Cardiac muscle cell (in vitro differentiated cells and primary cell): ENCODE measurements at regions not wholly inside any gene's neighbourhood (a gene's known extent, or its start where the extent isn't known, plus 50 kb on each side); places are given as distances from the start of the nearest gene placed in this dataset.
"Not testable (repeated sequence)": the region's sequence is repeated elsewhere in the genome, so short reads cannot be mapped to it uniquely, and the experiment has no call there.

Experiments
- DNase-seq, 2 donors: peaks; one replicate each; pipeline versions ENCODE4 v3.0.0 to v3.0.0-alpha.2; 2010 to 2017; ENCODE audit warnings: low read depth in 1 of 2, low spot score in 1 of 2
- H3K27ac ChIP-seq: fragments of 200-600 bp; sonication (generic); 2 replicates; pipeline ENCODE4 v1.5.1; 2016
- H3K27me3 ChIP-seq: fragments of 200-600 bp; sonication (generic); 2 replicates; pipeline ENCODE4 v1.6.0; 2016; ENCODE audit warnings: control low read depth
- H3K36me3 ChIP-seq: fragments of 200-600 bp; sonication (generic); 2 replicates; pipeline ENCODE4 v1.5.1; 2016; ENCODE audit warnings: control low read depth
- H3K4me1 ChIP-seq: fragments of 200-600 bp; sonication (generic); 2 replicates; pipeline ENCODE4 v1.8.1; 2017; ENCODE audit warnings: low read depth, mild to moderate bottlenecking, mixed run types
- H3K4me3 ChIP-seq: fragments of 200-600 bp; sonication (generic); 2 replicates; pipeline ENCODE4 v1.5.1; 2016; ENCODE audit warnings: mild to moderate bottlenecking
- H3K9me3 ChIP-seq: fragments of 200-600 bp; sonication (generic); 2 replicates; pipeline ENCODE4 v1.5.1; 2017; ENCODE audit warnings: low read depth, mild to moderate bottlenecking, control low read depth
- TF ChIP-seq, protein P1 (sequence below): IDR thresholded peaks from 2 replicates; pipeline ENCODE4 v1.5.1; 2012; ENCODE audit warnings: low read depth, mild to moderate bottlenecking, low read length

DNA sequence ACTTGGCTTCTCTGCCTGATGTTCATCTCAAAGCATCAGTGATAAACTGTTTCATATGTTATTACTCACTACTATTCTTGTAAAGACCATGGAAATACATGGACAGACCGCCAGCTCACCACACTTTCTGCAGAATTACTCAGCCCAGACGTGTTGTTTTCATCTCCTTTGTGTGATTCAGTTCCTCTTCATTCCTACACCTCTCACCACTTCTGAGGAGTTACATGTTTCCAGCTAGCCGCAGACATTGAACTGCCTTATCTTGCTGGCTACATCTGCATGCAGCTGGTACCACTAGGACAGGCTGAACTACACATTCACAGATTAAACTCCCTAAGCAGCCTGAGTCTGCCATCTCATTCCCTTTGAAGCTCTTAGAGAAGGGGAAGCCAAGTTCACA is 443.2 kb upstream of the FGF16 start:
- TF ChIP-seq, protein P1, sequence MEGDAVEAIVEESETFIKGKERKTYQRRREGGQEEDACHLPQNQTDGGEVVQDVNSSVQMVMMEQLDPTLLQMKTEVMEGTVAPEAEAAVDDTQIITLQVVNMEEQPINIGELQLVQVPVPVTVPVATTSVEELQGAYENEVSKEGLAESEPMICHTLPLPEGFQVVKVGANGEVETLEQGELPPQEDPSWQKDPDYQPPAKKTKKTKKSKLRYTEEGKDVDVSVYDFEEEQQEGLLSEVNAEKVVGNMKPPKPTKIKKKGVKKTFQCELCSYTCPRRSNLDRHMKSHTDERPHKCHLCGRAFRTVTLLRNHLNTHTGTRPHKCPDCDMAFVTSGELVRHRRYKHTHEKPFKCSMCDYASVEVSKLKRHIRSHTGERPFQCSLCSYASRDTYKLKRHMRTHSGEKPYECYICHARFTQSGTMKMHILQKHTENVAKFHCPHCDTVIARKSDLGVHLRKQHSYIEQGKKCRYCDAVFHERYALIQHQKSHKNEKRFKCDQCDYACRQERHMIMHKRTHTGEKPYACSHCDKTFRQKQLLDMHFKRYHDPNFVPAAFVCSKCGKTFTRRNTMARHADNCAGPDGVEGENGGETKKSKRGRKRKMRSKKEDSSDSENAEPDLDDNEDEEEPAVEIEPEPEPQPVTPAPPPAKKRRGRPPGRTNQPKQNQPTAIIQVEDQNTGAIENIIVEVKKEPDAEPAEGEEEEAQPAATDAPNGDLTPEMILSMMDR: no peak
- Histone ChIP-seq H3K27ac (no peak overlapping the region), H3K4me1 (no peaks in the 10 kb centered on the region), H3K4me3 (no peak overlapping the region), H3K9me3 (no peaks in the 10 kb centered on the region), H3K36me3 (no peaks in the 10 kb centered on the region), H3K27me3 (no peaks in the 10 kb centered on the region)
- DNase-seq: no peak

DNA sequence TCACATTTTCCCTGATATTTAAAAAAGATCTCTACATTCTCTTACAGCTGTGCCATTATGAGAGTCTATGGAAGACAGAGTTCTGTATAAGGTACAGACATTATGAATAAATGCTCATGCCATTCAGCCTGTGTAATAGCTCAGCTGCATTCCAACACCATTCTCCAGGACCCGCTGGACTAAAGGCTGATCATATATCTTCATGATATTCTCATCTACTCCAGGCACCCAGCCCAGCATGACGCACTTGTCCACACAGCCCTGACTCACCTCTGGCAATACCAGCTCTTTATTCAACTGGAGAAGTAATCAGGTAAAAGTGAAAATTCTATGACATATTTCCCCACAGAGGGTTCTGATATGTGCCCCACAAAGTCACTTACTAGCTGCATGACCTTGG is 437.5 kb upstream of the FGF16 start:
- DNase-seq: no peak
- no peak overlapping the region for H3K27ac ChIP-seq
- H3K36me3 ChIP-seq: no peaks in the 10 kb centered on the region
- H3K4me1 ChIP-seq: no peaks in the 10 kb centered on the region
- H3K9me3 ChIP-seq: no peaks in the 10 kb centered on the region
- no peaks in the 10 kb centered on the region for H3K27me3 ChIP-seq
- TF ChIP-seq, protein P1: no peak
- H3K4me3 ChIP-seq: no peak overlapping the region

DNA sequence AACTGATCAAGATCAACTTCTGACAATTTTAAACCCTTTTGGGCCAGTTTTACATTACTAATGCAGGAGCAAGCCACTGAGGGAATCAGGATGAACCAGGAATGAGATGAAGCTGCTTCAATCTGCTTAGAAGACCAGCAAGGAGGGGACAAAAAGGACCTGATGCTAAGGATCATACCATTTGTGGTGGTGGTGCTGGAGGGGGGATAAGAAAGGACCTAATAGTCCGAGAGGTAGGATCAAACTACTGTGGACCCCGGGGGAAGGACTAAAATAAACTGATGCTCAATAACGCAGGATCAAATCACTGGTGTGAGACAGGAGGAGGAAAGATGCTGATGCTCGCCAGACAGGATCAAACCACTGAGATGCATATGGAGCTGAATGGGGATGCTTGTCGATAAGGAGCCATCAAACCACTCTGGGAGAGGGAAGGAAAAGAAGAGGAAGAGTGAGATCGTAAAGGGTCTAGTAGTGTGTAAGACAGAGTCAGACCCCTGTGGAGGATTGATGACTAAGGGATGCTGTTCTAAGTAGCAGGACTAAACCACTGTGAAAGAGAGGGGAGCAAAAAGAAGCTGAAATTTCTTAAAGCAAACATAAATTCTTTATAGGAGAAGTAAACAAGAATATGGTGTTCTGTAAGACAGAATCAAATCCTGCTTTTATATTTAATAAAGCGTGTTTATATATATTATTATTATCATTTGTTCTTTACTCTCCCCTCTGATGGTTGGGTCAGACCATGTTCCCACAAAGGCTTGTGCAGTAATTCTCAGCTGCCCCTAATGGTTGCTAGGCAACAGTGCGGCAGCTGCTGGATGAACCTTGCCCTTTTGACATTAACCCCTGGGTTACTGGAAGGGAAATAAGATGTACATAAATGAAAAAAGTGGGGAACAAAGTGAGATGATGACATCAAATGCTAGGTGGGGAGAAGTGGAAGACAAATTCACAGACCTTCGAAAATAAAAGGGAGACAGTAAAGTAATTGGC is 432.5 kb upstream of the FGF16 start:
- peak overlapping the region; percentile 78 for H3K27ac ChIP-seq
- H3K36me3 ChIP-seq: no peaks in the 10 kb centered on the region
- H3K4me3 ChIP-seq: peak overlapping the region; percentile 8
- TF ChIP-seq, protein P1: no peak
- H3K27me3 ChIP-seq: no peaks in the 10 kb centered on the region
- H3K4me1 ChIP-seq: no peaks in the 10 kb centered on the region
- peak in 1 of 2 donors; percentile 60 for DNase-seq
- H3K9me3 ChIP-seq: no peaks in the 10 kb centered on the region

DNA sequence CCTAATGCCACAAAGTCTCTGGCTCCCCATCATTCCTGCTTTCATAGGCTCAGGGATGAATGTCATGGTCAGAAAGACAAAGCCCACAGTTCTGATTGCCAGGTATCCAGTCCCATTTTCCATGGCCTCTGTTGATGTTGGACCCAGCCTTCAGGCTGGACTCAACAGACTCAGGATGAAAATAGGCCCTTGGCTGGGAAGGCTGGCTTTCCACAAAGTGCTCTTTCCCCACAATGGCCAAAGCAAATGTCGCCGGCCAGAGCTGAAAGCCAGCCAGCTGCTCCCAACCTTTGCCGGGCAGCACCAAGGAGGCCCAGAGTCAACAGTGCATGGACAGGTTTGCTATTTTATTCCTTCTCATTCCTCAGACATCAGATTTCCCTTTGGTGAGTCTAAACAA is 430.1 kb upstream of the FGF16 start:
- no peaks in the 10 kb centered on the region for H3K9me3 ChIP-seq
- no peak overlapping the region for H3K27ac ChIP-seq
- DNase-seq: no peak
- TF ChIP-seq, protein P1: no peak
- H3K4me1 ChIP-seq: no peaks in the 10 kb centered on the region
- H3K36me3 ChIP-seq: no peaks in the 10 kb centered on the region
- H3K27me3 ChIP-seq: no peaks in the 10 kb centered on the region
- no peak overlapping the region for H3K4me3 ChIP-seq

DNA sequence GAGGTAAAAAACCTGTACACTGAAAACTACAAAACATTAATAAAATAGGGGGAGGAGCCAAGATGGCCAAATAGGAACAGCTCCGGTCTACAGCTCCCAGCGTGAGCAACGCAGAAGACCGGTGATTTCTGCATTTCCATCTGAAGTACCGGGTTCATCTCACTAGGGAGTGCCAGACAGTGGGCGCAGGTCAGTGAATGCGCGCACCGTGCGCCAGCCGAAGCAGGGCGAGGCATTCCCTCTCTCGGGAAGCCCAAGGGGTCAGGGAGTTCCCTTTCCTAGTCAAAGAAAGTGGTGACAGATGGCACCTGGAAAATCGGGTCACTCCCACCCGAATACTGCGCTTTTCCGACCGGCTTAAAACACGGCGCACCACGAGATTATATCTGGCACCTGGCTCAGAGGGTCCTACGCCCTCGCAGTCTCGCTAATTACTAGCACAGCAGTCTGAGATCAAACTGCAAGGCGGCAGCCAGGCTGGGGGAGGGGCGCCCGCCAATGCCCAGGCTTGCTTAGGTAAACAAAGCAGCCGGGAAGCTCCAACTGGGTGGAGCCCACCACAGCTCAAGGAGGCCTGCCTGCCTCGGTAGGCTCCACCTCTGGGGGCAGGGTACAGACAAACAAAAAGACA is 400.9 kb upstream of the FGF16 start:
- not testable (repeated sequence) for H3K4me1 ChIP-seq, H3K36me3 ChIP-seq, H3K27me3 ChIP-seq, H3K9me3 ChIP-seq
- H3K27ac ChIP-seq: peak overlapping the region; percentile 49
- peak in 1 of 2 donors; percentile 29 for DNase-seq
- peak overlapping the region; percentile 30 for H3K4me3 ChIP-seq

DNA sequence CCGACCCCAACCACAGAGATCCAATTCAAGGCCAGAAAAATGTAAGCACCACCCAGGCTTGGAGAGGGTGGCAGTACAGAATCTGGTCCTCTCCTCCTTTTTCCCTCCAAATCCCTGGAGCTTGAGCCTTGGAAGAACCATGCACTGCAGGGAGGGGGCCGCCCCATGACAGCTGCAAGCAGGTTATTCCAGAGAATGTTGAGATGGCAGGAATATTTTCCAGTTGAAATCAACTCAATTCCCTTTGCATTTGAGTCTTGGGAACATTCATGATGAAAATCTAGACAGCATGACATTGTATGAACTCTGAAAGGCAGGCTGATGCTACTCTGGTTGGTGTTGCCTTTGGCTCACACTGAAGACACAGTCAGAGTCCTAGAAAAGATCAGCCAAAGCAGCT is 386.6 kb upstream of the FGF16 start:
- H3K27ac ChIP-seq: no peak overlapping the region
- H3K4me1 ChIP-seq: no peaks in the 10 kb centered on the region

More for the DNA sequence above, 386.6 kb upstream of the FGF16 start:
- H3K9me3 ChIP-seq: no peaks in the 10 kb centered on the region
- no peak overlapping the region for H3K4me3 ChIP-seq
- TF ChIP-seq, protein P1: no peak
- DNase-seq: no peak
- no peaks in the 10 kb centered on the region for H3K36me3 ChIP-seq
- H3K27me3 ChIP-seq: no peaks in the 10 kb centered on the region
